ENCODE measurements at regions not wholly inside any gene's neighbourhood (a gene's known extent, or its start where the extent isn't known, plus 50 kb on each side); places are given as distances from the start of the nearest gene placed in this dataset.

GRCh38 chr16:65775829-65776228 lies 590.7 kb upstream of the CDH5 start:
- no peak for TF ChIP-seq CTCF (IDR thresholded peaks at IDR 0.05; ENCODE audit: low read depth, low read length, poor library complexity, severe bottlenecking)
- TF ChIP-seq EZH2phosphoT487 (IDR thresholded peaks at IDR 0.05; ENCODE audit: borderline replicate concordance, low read length) = no peak

Measured in DOHH2 (cell line).